8988T (cell line): ENCODE measurements at regions not wholly inside any gene's neighbourhood (a gene's known extent, or its start where the extent isn't known, plus 50 kb on each side); places are given as distances from the start of the nearest gene placed in this dataset.

Experiments used
- DNase-seq: peaks from one replicate; pipeline ENCODE4 v3.0.0; 2011

- no peak for DNase-seq
Observed at GRCh38 chr2:220143336-220143735, 515.9 kb downstream of the SLC4A3 start.

GRCh38 chr2:220144411-220144810 is 517.0 kb downstream of the SLC4A3 start:
- DNase-seq: no peak

GRCh38 chr2:220147161-220148038 is 520.0 kb downstream of the SLC4A3 start:
- no peak for DNase-seq

DNA sequence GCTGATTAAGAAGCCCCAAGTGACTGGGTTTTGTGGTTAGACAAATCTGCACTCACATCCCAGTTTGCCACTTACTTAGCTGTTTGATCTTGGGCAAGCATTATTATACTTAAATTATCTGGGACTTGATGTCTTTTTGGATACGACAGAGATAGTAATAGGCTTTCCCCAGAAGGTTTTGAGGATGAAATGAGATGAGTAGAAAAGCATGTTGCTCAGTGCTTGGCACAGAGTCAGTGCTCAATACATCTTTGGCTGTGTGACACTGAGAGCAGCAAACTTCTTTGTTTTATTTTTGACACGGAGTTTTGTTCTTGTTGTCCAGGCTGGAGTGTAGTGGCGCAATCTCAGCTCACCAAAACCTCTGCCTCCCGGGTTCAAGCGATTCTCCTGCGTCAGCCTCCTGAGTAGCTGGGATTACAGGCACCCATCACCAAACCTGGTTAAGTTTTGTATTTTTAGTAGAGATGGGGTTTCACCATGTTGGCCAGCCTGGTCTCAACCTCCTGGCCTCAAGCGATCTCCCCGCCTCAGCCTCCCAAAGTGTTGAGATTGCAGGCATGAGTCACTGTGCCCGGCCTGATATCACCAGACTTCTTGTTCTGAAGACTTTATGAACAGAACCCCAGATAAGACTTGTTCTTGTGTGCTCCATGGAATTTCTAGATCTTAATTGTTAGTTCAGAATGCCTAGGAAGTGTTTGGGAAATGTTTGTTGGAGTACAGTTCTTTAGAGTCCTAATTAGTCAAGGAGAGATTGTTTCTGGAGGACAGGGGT is 521.2 kb downstream of the SLC4A3 start:
- DNase-seq: no peak

GRCh38 chr2:220151341-220151740 is 523.9 kb downstream of the SLC4A3 start:
- DNase-seq: no peak

DNA sequence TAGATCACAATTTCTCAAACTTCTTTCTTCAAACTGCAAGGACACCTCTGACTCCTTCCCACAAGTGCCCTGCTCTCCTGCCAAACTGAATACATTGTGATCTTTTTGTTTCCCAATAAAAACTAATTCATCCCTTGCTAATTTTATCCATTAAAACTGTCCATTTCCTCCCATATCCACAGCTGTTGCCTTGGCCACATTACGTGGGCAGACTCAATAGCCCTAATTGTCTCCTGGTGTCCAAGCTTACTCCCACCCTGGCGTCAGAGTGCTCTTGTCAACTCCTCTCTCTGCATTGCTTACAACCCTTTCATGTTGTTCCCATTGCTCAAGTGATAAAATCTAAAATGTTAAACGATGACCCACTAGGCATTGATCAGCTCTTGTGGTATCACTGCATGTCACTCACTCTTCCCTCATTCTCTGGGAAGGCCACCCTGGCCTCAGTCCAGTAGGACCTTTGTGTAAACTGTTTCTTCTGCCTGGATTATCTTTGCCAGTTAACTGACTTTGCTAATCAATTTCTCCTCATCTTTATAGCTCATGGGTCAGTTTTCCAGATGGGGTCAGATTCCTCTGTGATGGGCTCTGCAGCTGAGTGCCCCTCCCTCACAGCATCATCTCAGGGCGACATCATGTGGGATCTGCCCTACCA is 525.0 kb downstream of the SLC4A3 start:
- DNase-seq: no peak

GRCh38 chr2:220153118-220153517 is 525.7 kb downstream of the SLC4A3 start:
- DNase-seq: no peak

GRCh38 chr2:220154304-220154703 is 526.9 kb downstream of the SLC4A3 start:
- no peak for DNase-seq

DNA sequence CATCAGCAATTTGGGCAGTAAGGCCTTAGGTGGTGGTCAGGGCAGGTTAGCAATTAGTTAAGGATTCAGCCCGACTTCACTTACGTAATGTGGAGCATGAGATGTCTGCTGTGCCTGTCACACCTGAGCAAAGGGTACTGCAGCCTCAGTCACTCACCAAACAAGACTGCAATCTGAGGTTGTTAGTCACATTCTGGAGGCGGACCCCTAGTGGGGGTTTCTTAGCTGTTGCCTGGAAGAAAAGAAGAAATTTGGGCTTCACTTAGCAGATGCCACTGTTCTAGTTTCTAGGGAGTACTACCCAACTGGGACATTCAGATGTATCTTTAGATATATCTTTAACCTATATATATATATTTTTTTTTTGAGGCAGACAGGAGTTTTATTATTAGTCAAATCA is 529.9 kb downstream of the SLC4A3 start:
- DNase-seq: no peak

- DNase-seq: no peak
Observed at GRCh38 chr2:220159738-220160137, 532.3 kb downstream of the SLC4A3 start.

- no peak for DNase-seq
Observed at GRCh38 chr2:220162320-220162719, 534.9 kb downstream of the SLC4A3 start.

GRCh38 chr2:220163486-220163885 is 536.1 kb downstream of the SLC4A3 start:
- no peak for DNase-seq

GRCh38 chr2:220165401-220165800 is 538.0 kb downstream of the SLC4A3 start:
- DNase-seq: no peak

DNA sequence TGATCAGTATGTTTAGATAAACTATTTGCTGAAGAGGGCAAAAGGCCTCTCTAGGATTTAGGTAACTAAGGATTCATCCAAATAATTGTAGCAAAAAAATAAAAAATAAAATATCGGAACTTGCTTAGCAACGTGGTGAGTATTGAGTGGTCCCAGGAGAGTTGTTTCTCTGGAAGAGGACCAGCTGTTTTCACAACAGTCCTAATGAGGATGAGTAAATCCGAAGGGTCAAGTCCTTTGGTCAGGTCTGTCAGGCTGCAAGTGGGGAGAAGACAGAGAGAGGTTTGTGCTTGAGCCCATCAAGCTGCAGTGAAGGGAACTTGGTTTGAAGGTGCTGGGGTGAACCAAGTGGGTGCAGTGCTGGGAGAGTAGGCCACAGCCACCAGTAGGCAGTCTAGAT is 539.2 kb downstream of the SLC4A3 start:
- no peak for DNase-seq

- no peak for DNase-seq
Observed at GRCh38 chr2:220167956-220168355, 540.5 kb downstream of the SLC4A3 start.

DNA sequence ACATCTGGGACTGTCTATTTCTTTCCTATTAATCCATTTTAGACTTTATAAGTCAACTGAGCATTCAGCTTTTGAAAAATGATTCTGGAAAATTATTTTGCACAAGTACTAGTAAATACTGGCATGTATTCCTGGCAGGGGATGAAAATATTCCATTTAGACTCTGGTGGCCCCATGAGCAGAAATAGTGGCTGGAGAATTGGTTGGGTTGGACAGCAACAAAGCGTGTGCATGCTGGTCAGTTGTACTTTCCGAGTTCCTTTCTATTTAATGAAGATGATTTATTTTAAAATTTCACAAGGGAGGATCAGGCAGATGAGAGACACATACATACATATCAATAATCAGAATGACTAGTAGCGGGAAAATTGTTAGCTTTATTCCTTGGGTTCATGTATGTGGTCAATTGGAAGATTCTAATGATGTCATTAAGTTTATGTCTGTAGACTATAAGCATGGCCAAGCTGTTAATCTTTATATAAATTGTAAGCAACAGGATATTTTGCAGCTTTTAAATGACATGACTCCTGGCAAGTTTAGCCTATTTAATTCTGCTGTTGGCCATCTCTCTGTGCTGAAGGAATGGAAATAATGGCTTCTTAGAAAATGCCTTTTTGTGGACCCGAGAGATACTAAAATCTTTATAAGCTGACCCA is 541.6 kb downstream of the SLC4A3 start:
- no peak for DNase-seq

DNA sequence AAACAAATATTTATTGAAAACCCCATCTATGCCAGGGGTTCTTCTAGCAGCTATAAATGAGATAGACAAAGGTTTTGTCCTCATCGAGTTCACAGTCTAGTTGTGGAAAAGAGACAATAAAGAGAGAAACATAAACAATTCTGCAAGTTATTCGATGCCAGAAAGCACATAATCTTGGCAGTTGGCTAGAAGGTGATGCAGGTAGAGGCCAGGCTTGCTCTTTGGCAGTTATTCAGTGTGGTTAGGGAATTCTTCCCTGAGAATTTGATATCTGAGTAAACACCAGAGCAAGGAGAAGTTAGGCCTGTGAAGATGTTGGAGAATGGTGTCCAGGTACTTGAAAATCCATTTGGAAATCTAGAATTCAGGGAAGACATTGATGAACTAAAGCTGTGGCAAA is 547.4 kb downstream of the SLC4A3 start:
- DNase-seq: no peak

GRCh38 chr2:220175967-220176366 is 548.5 kb downstream of the SLC4A3 start:
- DNase-seq: no peak

GRCh38 chr2:220178991-220179695 is 551.7 kb downstream of the SLC4A3 start:
- no peak for DNase-seq

GRCh38 chr2:220181165-220181564 is 553.7 kb downstream of the SLC4A3 start:
- DNase-seq: no peak

DNA sequence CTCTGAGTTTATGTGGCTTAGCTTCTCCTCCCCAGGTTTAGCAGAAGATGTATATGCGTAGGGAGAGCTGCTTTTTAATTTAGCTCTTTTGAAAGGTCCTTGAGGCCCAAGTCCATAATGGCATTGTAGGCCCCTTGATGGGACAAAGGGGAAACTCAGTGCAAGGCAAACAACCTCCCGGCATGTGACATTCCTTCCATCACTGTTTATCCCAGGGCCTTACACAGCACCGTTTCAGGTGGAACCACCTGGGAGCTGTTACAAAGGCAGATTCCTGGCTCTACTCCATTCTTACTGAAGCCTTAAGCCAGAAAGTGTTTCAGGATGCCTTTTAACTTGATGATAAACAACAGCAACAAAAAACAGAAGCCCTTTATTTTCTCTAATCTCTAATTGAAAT is 555.4 kb downstream of the SLC4A3 start:
- DNase-seq: no peak

- DNase-seq: no peak
Observed at GRCh38 chr2:220185766-220186305, 558.4 kb downstream of the SLC4A3 start.
